IPS-18a (cell line): ENCODE measurements at regions not wholly inside any gene's neighbourhood (a gene's known extent, or its start where the extent isn't known, plus 50 kb on each side); places are given as distances from the start of the nearest gene placed in this dataset.

Experiments
- H3K27ac ChIP-seq: one replicate; pipeline ENCODE4 v1.5.1; 2013; ENCODE audit warnings: low read length
- H3K27me3 ChIP-seq: one replicate; pipeline ENCODE4 v1.6.1; 2013; ENCODE audit warnings: mild to moderate bottlenecking, low read length; ENCODE audit not compliant: control insufficient read depth, insufficient read depth
- H3K36me3 ChIP-seq: one replicate; pipeline ENCODE4 v1.6.1; 2013; ENCODE audit warnings: low read depth, low read length; ENCODE audit not compliant: control insufficient read depth
- H3K4me1 ChIP-seq: one replicate; pipeline ENCODE4 v1.6.1; 2013; ENCODE audit warnings: low read depth, low read length; ENCODE audit not compliant: control insufficient read depth
- H3K4me3 ChIP-seq: one replicate; pipeline ENCODE4 v1.5.1; 2013; ENCODE audit warnings: low read length
- H3K9ac ChIP-seq: one replicate; pipeline ENCODE4 v1.6.1; 2013; ENCODE audit warnings: mild to moderate bottlenecking, low read length, moderate library complexity
- H3K9me3 ChIP-seq: one replicate; pipeline ENCODE4 v1.6.1; 2013; ENCODE audit warnings: low read depth, low read length; ENCODE audit not compliant: control insufficient read depth

GRCh38 chr12:126349383-126349782 lies 1284.1 kb downstream of the AACS start:
- no peaks in the 10 kb centered on the region for H3K36me3 ChIP-seq
- no peaks in the 10 kb centered on the region for H3K27me3 ChIP-seq
- H3K9me3 ChIP-seq, result peaks cover 18% of the 10 kb centered on the region
- no peak overlapping the region for H3K9ac ChIP-seq
- no peaks in the 10 kb centered on the region for H3K4me1 ChIP-seq
- no peak overlapping the region for H3K27ac ChIP-seq
- no peak overlapping the region for H3K4me3 ChIP-seq

- no peak overlapping the region for H3K4me3 ChIP-seq
- no peaks in the 10 kb centered on the region for H3K36me3 ChIP-seq
- no peaks in the 10 kb centered on the region for H3K4me1 ChIP-seq
- H3K27me3 ChIP-seq, result no peaks in the 10 kb centered on the region
- H3K27ac ChIP-seq, result no peak overlapping the region
- no peak overlapping the region for H3K9ac ChIP-seq
- H3K9me3 ChIP-seq, result peaks cover 6% of the 10 kb centered on the region
Measured at GRCh38 chr12:126353604-126354003, 1288.4 kb downstream of the AACS start.

GRCh38 chr12:126354633-126355032 lies 1289.4 kb downstream of the AACS start:
- Histone ChIP-seq H3K27ac (no peak overlapping the region), H3K9ac (no peak overlapping the region), H3K4me3 (no peak overlapping the region), H3K9me3 (no peaks in the 10 kb centered on the region), H3K36me3 (no peaks in the 10 kb centered on the region), H3K27me3 (no peaks in the 10 kb centered on the region), H3K4me1 (no peaks in the 10 kb centered on the region)

- no peaks in the 10 kb centered on the region for H3K27me3 ChIP-seq
- no peaks in the 10 kb centered on the region for H3K36me3 ChIP-seq
- H3K9me3 ChIP-seq, result no peaks in the 10 kb centered on the region
- no peak overlapping the region for H3K4me3 ChIP-seq
- H3K9ac ChIP-seq, result no peak overlapping the region
- H3K27ac ChIP-seq, result no peak overlapping the region
- H3K4me1 ChIP-seq, result no peaks in the 10 kb centered on the region
Measured at GRCh38 chr12:126355346-126355745, 1290.1 kb downstream of the AACS start.

- Histone ChIP-seq H3K9ac (no peak overlapping the region), H3K4me1 (no peaks in the 10 kb centered on the region), H3K36me3 (no peaks in the 10 kb centered on the region), H3K27me3 (no peaks in the 10 kb centered on the region), H3K27ac (no peak overlapping the region), H3K4me3 (no peak overlapping the region), H3K9me3 (peaks cover 8% of the 10 kb centered on the region)
Measured at GRCh38 chr12:126358806-126359205, 1293.6 kb downstream of the AACS start.

GRCh38 chr12:126359216-126359615 lies 1294.0 kb downstream of the AACS start:
- Histone ChIP-seq H3K36me3 (no peaks in the 10 kb centered on the region), H3K27ac (no peak overlapping the region), H3K27me3 (no peaks in the 10 kb centered on the region), H3K4me1 (no peaks in the 10 kb centered on the region), H3K4me3 (no peak overlapping the region), H3K9me3 (peaks cover 8% of the 10 kb centered on the region), H3K9ac (no peak overlapping the region)

- Histone ChIP-seq H3K27ac (no peak overlapping the region), H3K9ac (no peak overlapping the region), H3K4me1 (no peaks in the 10 kb centered on the region), H3K9me3 (peaks cover 18% of the 10 kb centered on the region), H3K36me3 (no peaks in the 10 kb centered on the region), H3K4me3 (no peak overlapping the region), H3K27me3 (no peaks in the 10 kb centered on the region)
Measured at GRCh38 chr12:126361804-126362203, 1296.6 kb downstream of the AACS start.

GRCh38 chr12:126362493-126362892 lies 1297.3 kb downstream of the AACS start:
- H3K27me3 ChIP-seq, result no peaks in the 10 kb centered on the region
- no peaks in the 10 kb centered on the region for H3K36me3 ChIP-seq
- no peak overlapping the region for H3K9ac ChIP-seq
- no peak overlapping the region for H3K27ac ChIP-seq
- peaks cover 18% of the 10 kb centered on the region for H3K9me3 ChIP-seq
- H3K4me3 ChIP-seq, result no peak overlapping the region
- no peaks in the 10 kb centered on the region for H3K4me1 ChIP-seq

GRCh38 chr12:126362964-126363363 lies 1297.7 kb downstream of the AACS start:
- Histone ChIP-seq H3K4me1 (no peaks in the 10 kb centered on the region), H3K36me3 (no peaks in the 10 kb centered on the region), H3K9me3 (peaks cover 18% of the 10 kb centered on the region), H3K27me3 (no peaks in the 10 kb centered on the region), H3K9ac (no peak overlapping the region), H3K27ac (no peak overlapping the region), H3K4me3 (no peak overlapping the region)

- Histone ChIP-seq H3K9ac (no peak overlapping the region), H3K27ac (no peak overlapping the region), H3K27me3 (no peaks in the 10 kb centered on the region), H3K36me3 (no peaks in the 10 kb centered on the region), H3K4me1 (no peaks in the 10 kb centered on the region), H3K4me3 (no peak overlapping the region), H3K9me3 (peaks cover 12% of the 10 kb centered on the region)
Measured at GRCh38 chr12:126369487-126370463, 1304.5 kb downstream of the AACS start.

- Histone ChIP-seq H3K9me3 (peaks cover 51% of the 10 kb centered on the region), H3K27ac (no peak overlapping the region), H3K36me3 (no peaks in the 10 kb centered on the region), H3K4me1 (peaks cover 13% of the 10 kb centered on the region), H3K4me3 (no peak overlapping the region), H3K9ac (no peak overlapping the region), H3K27me3 (no peaks in the 10 kb centered on the region)
Measured at GRCh38 chr12:126383506-126383905, 1318.3 kb downstream of the AACS start.

- Histone ChIP-seq H3K27ac (no peak overlapping the region), H3K4me1 (peaks cover 13% of the 10 kb centered on the region), H3K9me3 (peaks cover 50% of the 10 kb centered on the region)
Measured at GRCh38 chr12:126384026-126384564, 1318.9 kb downstream of the AACS start.

More at GRCh38 chr12:126384026-126384564, 1318.9 kb downstream of the AACS start:
- Histone ChIP-seq H3K4me3 (no peak overlapping the region), H3K27me3 (no peaks in the 10 kb centered on the region), H3K9ac (no peak overlapping the region), H3K36me3 (no peaks in the 10 kb centered on the region)
